ENCODE measurements at regions not wholly inside any gene's neighbourhood (a gene's known extent, or its start where the extent isn't known, plus 50 kb on each side); places are given as distances from the start of the nearest gene placed in this dataset.

DNA sequence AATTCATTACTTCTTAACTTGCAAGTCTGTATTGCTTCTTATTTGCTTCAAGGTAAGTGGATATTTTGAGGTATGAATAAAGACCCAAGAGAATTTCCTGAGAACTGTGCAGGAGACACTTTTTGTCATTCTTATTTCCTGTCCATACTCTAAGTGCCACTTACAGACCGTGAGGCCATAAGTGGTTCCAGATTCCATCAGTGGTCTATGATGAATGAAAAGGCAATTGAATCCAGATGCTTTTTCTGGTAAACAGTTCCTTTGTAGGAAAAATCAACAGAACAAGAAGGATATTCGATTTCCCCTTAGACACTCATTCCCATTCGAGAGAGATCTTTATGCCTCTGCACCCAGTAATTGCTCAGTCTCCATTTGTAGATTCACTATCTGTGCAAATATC is 58.3 kb upstream of the PDE10A start:
- no peak overlapping the region for H3K9ac ChIP-seq (ENCODE audit: low read length)
- H3K79me2 ChIP-seq (ENCODE audit: control insufficient read depth, insufficient read depth, low read length) = no peaks in the 10 kb centered on the region
- H3K9me3 Mint-ChIP-seq (ENCODE audit: insufficient read depth) = no peaks in the 10 kb centered on the region
- peaks cover 13% of the 10 kb centered on the region for H3K27me3 Mint-ChIP-seq
- H3K4me3 ChIP-seq (ENCODE audit: control extremely low read depth in 1 of 5, extremely low read depth in 1 of 5, insufficient read depth in 1 of 5, low read depth in 2 of 5, low read length in 4 of 5) = no peak overlapping the region
- H3K4me2 ChIP-seq (replicated peaks; ENCODE audit: low read depth, low read length, poor library complexity, severe bottlenecking) = no peak overlapping the region
- TF ChIP-seq, protein P1, sequence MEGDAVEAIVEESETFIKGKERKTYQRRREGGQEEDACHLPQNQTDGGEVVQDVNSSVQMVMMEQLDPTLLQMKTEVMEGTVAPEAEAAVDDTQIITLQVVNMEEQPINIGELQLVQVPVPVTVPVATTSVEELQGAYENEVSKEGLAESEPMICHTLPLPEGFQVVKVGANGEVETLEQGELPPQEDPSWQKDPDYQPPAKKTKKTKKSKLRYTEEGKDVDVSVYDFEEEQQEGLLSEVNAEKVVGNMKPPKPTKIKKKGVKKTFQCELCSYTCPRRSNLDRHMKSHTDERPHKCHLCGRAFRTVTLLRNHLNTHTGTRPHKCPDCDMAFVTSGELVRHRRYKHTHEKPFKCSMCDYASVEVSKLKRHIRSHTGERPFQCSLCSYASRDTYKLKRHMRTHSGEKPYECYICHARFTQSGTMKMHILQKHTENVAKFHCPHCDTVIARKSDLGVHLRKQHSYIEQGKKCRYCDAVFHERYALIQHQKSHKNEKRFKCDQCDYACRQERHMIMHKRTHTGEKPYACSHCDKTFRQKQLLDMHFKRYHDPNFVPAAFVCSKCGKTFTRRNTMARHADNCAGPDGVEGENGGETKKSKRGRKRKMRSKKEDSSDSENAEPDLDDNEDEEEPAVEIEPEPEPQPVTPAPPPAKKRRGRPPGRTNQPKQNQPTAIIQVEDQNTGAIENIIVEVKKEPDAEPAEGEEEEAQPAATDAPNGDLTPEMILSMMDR (IDR thresholded peaks at IDR 0.05) = no peak
- TF ChIP-seq EZH2 (IDR thresholded peaks at IDR 0.05; ENCODE audit: borderline replicate concordance, insufficient read depth, low read depth, low read length, poor library complexity, severe bottlenecking) = no peak
- H3K27me3 ChIP-seq (replicated peaks in 1 of 4; ENCODE audit: control extremely low read depth in 1 of 4, control insufficient read depth in 3 of 4, insufficient read depth in 4 of 4, low read length in 3 of 4) = no peaks in the 10 kb centered on the region
- no peaks in the 10 kb centered on the region for H3K36me3 ChIP-seq (replicated peaks in 1 of 2; ENCODE audit: control extremely low read depth in 1 of 2, control insufficient read depth in 1 of 2, extremely low read depth in 1 of 2, insufficient read depth in 2 of 2, low read length in 1 of 2)
- 83% methylated on average over 1 of the region's 3 CpGs for WGBS (ENCODE audit: insufficient coverage)
- CTCF ChIA-PET = interaction anchor here (0.9 kb wide), 1 partner anchor 10 kb away, joined by 3 read pairs; no protein-coding TSS in a partner anchor
- ATAC-seq (ENCODE audit: low read depth) (no peak), DNase-seq (no peak)
- no peaks in the 10 kb centered on the region for H4K20me1 ChIP-seq (ENCODE audit: control insufficient read depth, insufficient read depth, low read length, poor library complexity, severe bottlenecking)
- H2AFZ ChIP-seq (ENCODE audit: insufficient read depth, low read depth, low read length, poor library complexity, severe bottlenecking) = no peak overlapping the region
- no peaks in the 10 kb centered on the region for H3K4me1 Mint-ChIP-seq
- no peak overlapping the region for H3K27ac Mint-ChIP-seq
- no peaks in the 10 kb centered on the region for H3K4me1 ChIP-seq (ENCODE audit: control insufficient read depth in 2 of 2, insufficient read depth in 2 of 2, low read length in 2 of 2)
- no peak overlapping the region for H3K27ac ChIP-seq (ENCODE audit: low read length in 2 of 2)
- no peaks in the 10 kb centered on the region for H3K9me3 ChIP-seq (ENCODE audit: control extremely low read depth in 1 of 3, control insufficient read depth in 2 of 3, insufficient read depth in 1 of 3, low read length in 2 of 3)
- POLR2A ChIA-PET = no interaction called here
- H3K4me3 Mint-ChIP-seq = no peak overlapping the region
- intact Hi-C loops (cut with micrococcal nuclease) = no loop called here

DNA sequence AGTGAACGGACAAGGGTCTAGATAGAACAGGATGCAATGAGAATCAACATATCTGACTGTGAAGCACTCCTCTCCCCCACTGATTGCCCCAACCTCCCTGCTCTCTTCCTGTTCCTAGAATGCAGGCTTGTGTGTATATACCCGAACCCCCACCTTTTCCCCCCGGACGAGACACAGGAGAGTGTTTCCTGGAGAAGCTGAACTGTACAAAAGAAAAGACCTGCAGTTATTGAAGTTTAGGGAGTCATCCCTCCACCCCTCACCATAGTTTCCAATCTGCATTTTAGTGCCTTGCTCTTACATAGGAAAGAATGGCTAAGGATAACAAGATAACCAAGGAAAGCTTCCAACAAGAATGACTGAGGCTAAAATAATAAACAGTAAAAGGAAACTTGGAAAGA is 55.5 kb upstream of the PDE10A start:
- no peaks in the 10 kb centered on the region for H4K20me1 ChIP-seq (ENCODE audit: control insufficient read depth, insufficient read depth, low read length, poor library complexity, severe bottlenecking)
- ATAC-seq (ENCODE audit: low read depth) (no peak), DNase-seq (no peak)
- POLR2A ChIA-PET = no interaction called here
- H3K4me2 ChIP-seq (replicated peaks; ENCODE audit: low read depth, low read length, poor library complexity, severe bottlenecking) = no peak overlapping the region
- intact Hi-C loops (cut with micrococcal nuclease) = no loop called here
- 67% methylated on average over 1 of the region's 4 CpGs for WGBS (ENCODE audit: insufficient coverage)
- no peaks in the 10 kb centered on the region for H3K4me1 ChIP-seq (ENCODE audit: control insufficient read depth in 2 of 2, insufficient read depth in 2 of 2, low read length in 2 of 2)
- H3K27ac Mint-ChIP-seq = no peak overlapping the region
- no peaks in the 10 kb centered on the region for H3K4me1 Mint-ChIP-seq
- H3K27me3 ChIP-seq (replicated peaks in 1 of 4; ENCODE audit: control extremely low read depth in 1 of 4, control insufficient read depth in 3 of 4, insufficient read depth in 4 of 4, low read length in 3 of 4) = no peaks in the 10 kb centered on the region
- H3K36me3 ChIP-seq (replicated peaks in 1 of 2; ENCODE audit: control extremely low read depth in 1 of 2, control insufficient read depth in 1 of 2, extremely low read depth in 1 of 2, insufficient read depth in 2 of 2, low read length in 1 of 2) = no peaks in the 10 kb centered on the region
- no peak overlapping the region for H3K9ac ChIP-seq (ENCODE audit: low read length)
- no peak overlapping the region for H3K4me3 Mint-ChIP-seq
- H3K4me3 ChIP-seq (ENCODE audit: control extremely low read depth in 1 of 5, extremely low read depth in 1 of 5, insufficient read depth in 1 of 5, low read depth in 2 of 5, low read length in 4 of 5) = no peak overlapping the region
- peaks cover 13% of the 10 kb centered on the region for H3K27me3 Mint-ChIP-seq
- CTCF ChIA-PET = no interaction called here
- no peaks in the 10 kb centered on the region for H3K79me2 ChIP-seq (ENCODE audit: control insufficient read depth, insufficient read depth, low read length)
- H3K27ac ChIP-seq (ENCODE audit: low read length in 2 of 2) = no peak overlapping the region
- TF ChIP-seq, protein P1 (IDR thresholded peaks at IDR 0.05) = no peak
- no peak for TF ChIP-seq EZH2 (IDR thresholded peaks at IDR 0.05; ENCODE audit: borderline replicate concordance, insufficient read depth, low read depth, low read length, poor library complexity, severe bottlenecking)
- no peaks in the 10 kb centered on the region for H3K9me3 Mint-ChIP-seq (ENCODE audit: insufficient read depth)
- H2AFZ ChIP-seq (ENCODE audit: insufficient read depth, low read depth, low read length, poor library complexity, severe bottlenecking) = no peak overlapping the region
- H3K9me3 ChIP-seq (ENCODE audit: control extremely low read depth in 1 of 3, control insufficient read depth in 2 of 3, insufficient read depth in 1 of 3, low read length in 2 of 3) = peaks cover 0 to 5% (median 0%) of the 10 kb centered on the region in 3 donors

Data from B cell (primary cell).